Epithelial cell of proximal tubule (primary cell): ENCODE measurements at regions not wholly inside any gene's neighbourhood (a gene's known extent, or its start where the extent isn't known, plus 50 kb on each side); places are given as distances from the start of the nearest gene placed in this dataset.

Experiments used
- DNase-seq: peaks from one replicate; pipeline ENCODE4 v3.0.0-alpha.2; 2011; ENCODE audit warnings: low read depth
- H3K4me3 ChIP-seq: 2 replicates; pipeline ENCODE4 v1.5.1; 2011; ENCODE audit warnings: low read depth, mild to moderate bottlenecking, low read length
- CTCF ChIP-seq: conservative IDR thresholded peaks from 2 replicates; pipeline ENCODE4 v1.5.1; 2012; ENCODE audit warnings: low read depth, mild to moderate bottlenecking, low read length

GRCh38 chr2:228561816-228562215, 380.3 kb upstream of the SPHKAP start:
- no peak for TF ChIP-seq CTCF
- no peak for DNase-seq
- no peak overlapping the region for H3K4me3 ChIP-seq

GRCh38 chr2:228559774-228560415, 378.4 kb upstream of the SPHKAP start:
- TF ChIP-seq CTCF, result no peak
- no peak for DNase-seq
- H3K4me3 ChIP-seq, result no peak overlapping the region

DNA sequence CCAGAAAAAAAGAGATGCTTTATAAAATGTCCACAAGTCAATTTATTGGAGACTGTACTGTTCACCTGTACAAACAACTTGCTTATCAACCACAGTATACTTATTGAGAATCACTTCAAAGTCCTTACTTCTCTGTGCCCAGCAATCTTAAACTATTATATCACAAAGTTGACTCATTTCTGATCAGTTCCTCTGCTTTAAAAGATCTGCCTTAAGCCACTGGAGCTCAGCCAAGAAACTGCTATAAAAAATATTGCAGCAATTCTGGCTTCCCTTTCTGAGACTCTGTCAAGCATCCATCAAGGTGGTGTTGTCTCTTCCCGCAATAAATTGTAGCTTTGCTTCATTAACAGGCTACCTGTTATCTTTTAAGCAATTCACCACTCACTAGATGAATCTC, 375.2 kb upstream of the SPHKAP start:
- H3K4me3 ChIP-seq, result no peak overlapping the region
- no peak for TF ChIP-seq CTCF
- no peak for DNase-seq

DNA sequence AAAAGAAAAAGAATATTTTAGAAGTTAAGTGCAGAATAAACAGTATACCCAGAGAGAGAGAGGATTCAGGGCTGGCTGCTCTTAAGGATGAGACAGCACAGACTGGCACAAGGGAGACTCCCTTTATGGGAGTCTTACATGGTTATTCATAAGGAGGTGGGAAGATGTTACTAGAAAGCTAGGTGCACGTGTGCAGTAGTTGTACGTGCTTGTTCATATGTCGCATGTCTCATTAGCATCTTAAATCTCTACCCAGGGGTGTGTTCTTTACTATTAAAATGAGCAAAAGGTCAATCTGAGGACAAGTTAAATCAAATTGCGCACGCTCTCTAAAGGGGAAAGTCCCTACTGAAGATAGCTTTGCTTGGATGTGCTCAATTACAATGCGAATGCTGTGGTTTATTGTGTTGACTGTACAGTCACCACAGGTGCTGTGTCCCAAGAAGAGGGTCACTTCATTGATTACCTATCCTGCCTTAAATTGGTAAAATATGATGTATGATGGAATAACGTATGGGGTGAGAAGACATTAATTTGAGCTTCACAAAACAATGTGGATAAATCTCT, 368.0 kb upstream of the SPHKAP start:
- no peak for DNase-seq
- no peak for TF ChIP-seq CTCF
- H3K4me3 ChIP-seq, result no peak overlapping the region

- no peak for TF ChIP-seq CTCF
- DNase-seq, result no peak
- no peak overlapping the region for H3K4me3 ChIP-seq
These were observed 366.7 kb upstream of the SPHKAP start for GRCh38 chr2:228548230-228548629.

DNA sequence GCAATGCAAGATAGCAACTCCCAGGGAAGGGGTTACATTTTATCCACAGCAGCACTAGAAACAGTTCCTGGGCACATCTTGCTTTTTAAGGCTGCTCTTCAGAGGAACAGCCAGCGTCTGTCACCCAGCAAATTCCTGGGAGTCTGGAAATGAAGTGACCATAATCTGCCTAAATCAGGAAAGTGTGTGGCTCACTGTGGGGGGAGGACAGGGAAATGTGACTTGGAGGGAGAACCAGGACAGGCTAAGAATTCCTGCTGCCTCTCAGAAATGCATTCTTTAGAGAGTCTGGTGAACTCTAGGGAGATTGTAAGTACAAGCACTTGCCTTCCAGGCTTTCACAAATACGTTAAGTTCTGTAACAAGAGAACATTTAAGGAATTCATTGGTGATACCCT, 364.3 kb upstream of the SPHKAP start:
- H3K4me3 ChIP-seq, result no peak overlapping the region
- no peak for DNase-seq
- TF ChIP-seq CTCF, result no peak

DNA sequence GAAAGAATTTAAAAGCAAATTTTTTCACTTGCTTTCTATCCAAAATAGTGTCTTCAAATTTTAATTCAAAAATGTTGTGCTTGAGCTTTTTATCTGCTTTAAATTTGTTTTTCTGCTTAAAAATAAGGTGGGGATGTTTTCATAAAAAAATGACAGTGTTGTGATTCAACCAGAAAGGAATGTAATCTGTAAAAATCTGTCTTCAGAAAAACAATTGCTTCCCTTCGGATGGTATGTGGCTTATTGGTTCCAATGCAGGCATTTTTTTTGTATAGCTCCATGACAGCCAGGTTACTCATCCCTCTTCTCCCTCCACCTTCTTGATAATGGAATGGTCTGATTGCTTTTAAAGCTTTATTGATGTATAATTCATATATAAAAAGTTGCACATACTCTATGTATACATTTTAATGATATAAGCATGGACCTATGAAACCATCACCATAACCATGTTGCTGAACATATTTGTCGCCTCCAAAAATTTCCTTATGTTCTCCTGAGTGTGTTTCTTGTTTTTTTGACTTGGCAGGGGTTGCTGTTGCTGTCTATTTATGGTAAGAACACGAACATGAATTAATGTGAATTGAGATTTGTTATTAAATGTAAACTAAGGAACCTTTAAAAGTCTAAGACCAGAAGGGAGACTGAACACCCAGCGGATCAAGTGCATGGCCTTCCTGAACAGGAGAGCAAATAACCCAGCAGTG, 363.7 kb upstream of the SPHKAP start:
- no peak for TF ChIP-seq CTCF
- no peak for DNase-seq
- no peak overlapping the region for H3K4me3 ChIP-seq
